HG03025 (cell line): ENCODE measurements at regions not wholly inside any gene's neighbourhood (a gene's known extent, or its start where the extent isn't known, plus 50 kb on each side); places are given as distances from the start of the nearest gene placed in this dataset.

Experiments used
- ATAC-seq: cut with Tn5 transposase; IDR thresholded peaks from one replicate; pipeline ENCODE4 v1.9.1; 2021; ENCODE audit warnings: mild to moderate bottlenecking, moderate library complexity; ENCODE audit not compliant: unreplicated experiment, low FRiP score

DNA sequence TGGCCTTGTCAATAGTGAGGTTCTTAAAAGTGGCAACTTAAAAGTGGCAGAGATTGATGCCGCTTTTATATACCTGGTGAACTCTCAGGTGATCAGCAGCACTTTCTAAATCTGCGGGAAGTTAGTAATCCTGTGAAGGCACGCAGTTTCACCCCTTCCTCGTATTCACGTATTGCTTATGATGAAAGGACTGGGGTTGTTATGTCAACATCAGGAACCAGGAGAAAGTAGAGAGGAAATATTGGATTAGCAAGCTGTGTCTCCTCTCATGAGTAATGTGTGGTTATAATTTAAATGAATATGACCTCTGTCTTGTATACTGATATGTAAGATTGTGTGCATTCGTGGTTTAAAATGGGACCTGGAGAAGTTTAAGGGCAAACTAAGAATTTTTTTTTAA, 544.6 kb downstream of the SLITRK6 start:
- ATAC-seq = no peak

DNA sequence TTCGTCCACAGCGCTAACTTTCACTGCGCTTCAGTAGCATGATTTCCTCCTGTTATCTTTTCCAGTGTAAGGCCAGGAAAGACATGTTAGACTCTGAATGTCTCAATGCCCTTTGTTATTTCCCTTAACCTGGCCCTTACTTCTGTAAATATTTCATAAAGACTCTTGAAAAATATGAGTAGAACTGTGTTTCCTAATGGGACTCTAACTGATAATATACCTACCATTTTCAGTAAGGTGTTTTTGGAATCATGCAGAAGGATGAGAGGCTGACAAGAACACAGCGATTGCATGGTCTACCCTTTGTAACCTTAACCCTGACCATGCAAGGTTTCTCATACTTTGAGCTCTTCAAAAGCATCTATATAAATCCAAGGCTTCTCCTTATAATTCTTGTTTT, 550.1 kb downstream of the SLITRK6 start:
- no peak for ATAC-seq

DNA sequence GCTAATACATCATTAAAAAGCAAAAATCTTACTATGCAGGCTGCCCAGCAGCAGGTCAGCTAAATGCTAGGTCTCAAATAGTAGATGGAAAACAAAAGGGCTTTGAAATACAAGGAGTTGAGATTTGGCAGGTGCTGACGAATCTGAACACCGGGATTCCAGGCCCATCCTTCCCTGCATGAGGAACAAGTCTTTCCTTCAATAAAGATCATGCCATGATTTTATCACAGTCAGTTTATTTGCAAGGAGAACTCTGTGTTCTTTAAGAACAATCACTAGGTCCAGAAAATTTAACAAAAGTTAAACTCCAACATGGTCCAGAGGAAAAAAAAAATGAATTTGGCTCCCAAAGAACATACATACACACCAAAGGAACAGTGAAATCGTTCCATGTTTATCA, 551.4 kb downstream of the SLITRK6 start:
- ATAC-seq = no peak

DNA sequence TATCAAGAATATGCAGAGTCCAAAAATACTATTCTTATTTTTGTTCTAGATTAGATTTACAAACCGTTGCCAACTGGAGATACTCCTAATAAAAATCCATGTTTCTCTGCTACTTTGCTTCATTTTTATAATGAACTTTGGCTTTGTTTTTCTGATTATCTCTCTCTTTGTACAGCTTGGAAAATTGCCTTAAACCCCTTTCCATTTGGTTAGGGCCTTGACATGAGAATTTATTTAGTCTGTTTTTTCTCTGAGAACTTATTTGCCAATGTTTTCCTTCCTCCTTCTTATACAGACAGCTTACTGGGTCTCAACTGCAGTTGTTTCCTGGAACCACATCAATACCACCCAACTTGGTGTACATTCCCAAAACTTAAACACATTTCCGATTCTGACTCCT, 555.4 kb downstream of the SLITRK6 start:
- no peak for ATAC-seq

DNA sequence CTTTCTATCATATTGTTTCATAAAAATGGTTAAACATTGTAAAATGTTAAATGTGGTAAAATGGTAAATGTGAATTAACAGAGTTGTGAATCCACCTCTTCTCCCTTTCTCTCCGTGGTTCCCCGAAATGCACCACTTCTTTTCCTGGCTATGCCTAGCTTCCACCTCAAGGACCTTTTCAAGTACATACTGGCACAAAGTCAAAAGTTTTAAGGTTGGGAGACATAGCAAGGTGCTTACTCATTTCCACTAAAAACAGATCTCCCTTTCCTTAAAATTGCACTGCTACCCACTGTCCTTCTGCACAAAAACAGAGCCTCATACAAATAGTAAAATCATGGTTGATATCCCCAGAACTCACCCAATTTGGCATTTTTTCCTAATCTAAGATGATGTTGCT, 558.2 kb downstream of the SLITRK6 start:
- ATAC-seq = no peak

DNA sequence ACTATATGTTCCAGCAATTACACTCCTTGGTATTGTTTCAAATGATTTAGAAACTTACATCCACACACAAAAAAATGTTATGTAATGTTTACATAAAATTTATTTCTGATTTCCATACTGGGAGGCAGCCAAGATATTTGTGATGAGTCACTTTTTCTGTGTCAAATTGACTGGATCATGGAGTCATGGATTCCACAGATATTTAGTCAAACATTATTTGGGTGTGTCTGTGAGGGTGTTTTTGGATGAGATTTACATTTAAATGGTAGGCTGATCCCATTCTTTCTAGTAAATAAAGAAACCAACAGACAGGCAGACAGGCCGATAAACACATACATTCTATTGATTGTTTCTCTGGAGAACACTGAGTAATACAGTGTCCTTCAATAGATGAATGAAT, 562.8 kb downstream of the SLITRK6 start:
- no peak for ATAC-seq

DNA sequence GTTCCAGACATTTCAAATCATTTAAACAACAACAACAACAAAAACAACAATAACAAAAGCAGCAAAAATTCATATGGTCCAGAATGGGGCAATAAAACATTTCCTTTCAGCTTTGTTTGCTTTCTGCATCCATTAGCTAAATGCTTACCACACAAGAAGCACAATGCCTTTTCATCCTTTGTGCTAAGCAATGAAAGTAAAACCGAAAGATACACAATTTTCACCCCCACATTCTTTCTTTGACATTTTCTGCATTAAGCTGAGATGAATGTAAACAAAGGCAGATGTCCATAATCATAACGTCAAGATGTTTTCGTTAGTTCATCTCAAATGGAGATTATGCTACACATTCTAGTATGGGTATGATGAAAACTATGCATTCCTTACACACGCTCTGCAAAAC, 568.5 kb downstream of the SLITRK6 start:
- ATAC-seq = no peak

DNA sequence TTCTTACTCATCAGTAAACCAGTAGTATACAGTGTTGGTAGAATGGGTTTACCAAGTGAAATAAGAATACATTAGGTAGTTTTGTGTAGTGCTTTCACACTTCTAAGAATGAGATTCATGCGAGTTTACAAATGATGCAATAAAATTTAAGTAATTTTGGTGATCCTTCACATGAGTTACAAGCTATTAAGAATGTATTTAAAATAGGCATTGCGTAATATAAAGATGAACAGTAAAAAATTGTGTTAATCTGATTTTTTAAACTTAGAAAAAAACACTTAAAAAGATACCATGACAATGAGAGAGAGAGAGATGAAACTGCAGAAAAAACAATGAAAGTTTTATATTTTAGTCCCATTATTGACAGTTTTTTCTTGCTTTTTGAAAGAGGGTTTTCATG, 570.5 kb downstream of the SLITRK6 start:
- no peak for ATAC-seq

DNA sequence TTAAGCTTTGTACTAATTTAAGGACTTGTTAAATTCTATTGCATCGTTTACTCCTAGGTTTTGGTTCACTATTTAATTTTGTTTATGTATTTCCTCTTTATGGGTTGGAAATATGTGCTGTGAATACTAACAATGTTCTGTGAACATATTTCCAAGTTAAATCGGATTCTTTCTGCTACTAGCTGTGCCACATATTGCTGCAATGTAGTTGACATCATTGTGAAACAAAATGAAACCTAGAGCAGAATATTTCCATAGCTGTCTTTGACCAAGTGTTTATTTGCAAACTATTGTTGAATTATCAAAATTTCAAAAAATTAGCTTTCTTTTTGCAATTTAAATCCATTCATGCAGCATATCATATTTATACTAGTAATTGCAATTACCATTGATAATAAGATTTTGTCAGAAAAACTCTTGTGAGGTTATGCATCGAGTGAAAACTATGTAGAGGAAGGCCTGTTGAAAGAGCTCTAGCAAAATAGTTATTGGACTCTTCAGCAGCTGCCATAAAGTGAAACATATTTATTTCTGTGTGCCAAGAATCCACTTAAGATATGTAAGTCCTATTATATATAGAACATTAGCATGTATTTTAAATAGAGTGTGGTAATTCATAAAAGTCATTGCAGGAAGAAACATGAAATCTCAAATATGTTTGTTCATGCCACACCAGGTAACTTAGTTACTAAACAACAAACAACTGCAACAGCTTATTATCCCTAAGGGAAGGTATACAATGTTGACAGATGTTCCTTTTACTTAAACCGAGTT, 575.1 kb downstream of the SLITRK6 start:
- no peak for ATAC-seq

DNA sequence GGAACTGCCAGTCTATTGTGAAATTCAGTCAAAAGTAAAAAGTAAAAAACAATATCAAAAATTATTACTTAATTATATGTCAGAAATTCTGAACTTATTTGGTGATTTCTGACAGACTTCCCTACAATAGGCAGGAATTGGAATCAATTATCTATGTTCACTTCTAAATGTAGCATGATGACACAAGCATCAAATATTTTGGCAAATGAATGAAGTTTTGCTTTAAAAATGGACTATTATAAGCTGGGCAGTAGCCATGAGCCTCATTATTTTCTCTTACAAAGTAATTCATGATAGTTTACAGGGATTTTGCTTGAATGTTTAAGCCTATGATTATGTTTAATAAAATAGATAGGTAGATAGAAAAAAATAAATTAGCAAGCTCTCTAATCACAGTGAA, 582.6 kb downstream of the SLITRK6 start:
- no peak for ATAC-seq

DNA sequence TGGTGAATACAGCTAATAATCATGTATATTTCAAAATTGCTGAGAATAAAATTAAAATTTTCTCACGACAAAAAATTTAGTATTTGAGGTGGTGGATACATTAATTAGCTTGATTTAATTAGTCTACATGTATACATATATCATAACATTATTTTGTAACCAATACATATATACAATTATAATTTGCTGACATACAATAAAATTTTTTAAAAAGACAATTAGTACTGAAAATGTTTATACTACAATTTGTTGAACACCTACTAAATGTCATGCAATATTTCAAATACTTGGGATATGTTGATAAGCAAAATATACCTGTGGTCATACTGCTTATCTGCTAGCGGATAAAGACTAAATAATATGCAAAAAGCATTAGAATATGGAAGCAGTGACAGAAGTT, 586.5 kb downstream of the SLITRK6 start:
- ATAC-seq = no peak

DNA sequence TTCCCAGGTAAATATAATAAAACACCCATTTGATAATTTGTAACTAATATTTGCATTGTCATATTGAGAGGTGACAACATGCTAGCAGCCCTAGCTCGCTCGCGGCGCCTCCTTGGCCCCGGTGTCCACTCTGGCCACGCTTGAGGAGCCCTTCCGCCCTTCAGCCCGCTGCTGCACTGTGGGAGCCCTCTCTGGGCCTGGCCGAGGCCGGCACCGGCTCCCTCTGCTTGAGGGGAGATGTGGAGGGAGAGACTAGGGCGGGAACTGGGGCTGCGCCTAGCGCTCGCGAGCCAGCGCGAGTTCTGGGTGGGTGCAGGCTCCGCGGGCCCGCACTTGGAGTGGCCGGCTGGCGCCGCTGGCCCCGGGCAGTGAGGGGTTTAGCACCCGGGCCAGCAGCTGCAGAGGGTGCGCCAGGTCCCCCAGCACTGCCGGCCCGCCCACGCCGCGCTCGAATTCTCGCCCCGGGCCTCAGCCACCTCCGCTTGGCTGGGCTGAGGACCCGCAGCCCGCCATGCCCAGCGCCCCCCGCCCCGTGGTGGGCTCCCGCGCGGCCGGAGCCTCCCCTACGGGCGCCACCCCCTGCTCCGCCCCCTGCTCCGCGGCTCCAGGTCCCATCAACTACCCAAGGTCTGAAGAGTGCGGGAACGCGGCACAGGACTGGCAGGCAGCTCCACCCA, 594.4 kb downstream of the SLITRK6 start:
- no peak for ATAC-seq

DNA sequence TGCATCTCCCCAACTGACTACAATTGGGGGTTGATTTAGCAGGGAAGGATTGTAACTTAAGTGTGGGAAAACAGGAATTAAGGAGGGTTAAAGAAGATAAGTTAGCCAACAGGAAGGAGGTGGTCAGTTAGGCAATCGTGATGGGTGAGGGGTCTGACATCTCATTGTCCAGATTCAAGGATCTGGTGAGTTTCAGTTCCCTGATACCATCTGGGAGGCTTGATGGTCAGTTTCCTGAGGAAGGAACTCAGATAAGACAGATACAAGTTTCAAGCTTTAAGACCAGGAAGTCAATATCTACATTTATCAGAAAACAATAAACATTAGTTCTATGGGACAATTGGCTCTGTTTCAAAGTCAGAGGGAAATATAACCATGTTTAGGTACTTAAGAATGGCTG, 601.8 kb downstream of the SLITRK6 start:
- ATAC-seq = no peak

DNA sequence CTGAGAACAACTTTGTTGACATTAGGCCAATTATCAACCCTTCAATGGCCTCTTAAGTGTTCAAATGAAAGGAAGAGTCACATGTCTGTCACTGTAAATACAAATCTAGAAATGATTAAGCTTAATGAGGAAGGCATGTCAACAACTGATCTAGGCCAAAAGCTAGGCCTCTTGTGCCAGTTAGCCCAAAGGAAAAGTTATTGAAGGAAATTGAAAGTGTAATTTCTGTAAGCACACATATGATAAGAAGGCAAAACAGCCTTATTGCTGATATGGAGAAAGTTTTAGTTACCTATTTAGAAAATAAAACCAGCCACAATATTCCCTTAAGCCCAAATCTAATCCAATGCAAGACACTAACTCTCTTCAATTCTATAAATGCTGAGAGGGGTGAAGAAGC, 604.7 kb downstream of the SLITRK6 start:
- ATAC-seq = no peak

DNA sequence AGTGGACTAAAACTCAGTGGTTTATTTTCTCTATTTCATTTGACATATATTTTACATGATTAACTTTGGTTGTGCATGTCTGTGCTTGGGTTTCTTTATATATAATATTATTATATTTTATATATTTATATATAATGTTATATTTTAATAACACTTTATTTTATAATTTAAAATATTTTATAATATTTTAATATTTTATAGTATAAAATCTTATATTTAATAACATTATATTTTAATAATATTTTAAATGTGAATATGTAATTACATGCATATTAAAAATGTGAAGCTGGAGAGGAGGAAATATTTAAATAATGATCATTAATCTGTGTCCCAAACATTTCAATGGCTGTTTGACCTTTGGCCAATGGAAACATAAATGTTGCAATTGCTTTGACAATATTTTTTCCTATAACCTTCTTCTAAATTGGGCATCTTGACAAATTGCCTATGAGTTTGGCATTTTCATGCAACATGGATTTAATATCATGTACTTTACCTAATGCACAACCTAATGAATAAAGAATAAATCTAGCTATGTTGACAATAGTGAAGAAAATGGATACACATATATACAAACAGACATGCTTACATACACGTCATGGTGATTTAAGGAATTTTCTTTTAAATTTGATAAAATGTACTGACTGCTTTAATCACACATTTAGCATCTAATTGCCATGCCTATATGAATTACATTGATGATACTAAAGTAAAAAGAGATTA, 607.1 kb downstream of the SLITRK6 start:
- ATAC-seq = no peak

DNA sequence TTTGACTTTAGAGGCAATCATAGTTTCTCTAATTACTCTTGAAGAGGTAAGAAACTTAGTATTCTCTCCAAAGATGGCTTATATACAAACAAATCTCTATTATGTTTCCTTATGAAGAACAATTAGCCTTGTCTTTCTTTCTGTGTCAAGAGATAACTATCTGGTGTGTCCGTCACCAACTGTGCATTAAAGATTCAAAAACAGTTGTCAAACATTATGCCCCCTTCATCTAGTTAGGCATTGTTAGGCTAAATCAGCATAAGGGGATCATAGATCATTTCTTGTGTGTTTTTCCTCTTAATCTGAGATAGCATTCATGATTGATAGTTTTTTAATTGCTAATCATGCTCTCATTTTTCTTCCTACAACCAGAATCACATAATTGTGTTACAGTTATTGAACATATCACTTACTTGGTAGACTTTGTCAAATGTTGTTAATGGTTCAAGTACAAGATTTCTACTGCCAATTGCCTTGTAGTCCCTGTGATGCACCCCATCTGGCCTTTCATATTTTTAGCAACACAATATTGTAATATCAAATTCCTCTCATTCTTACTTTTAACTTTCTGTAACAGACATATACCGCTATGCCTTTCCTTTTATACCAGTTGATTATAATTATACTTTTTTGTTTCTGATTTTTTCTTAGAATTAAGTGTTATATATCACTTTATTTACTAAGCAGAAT, 612.7 kb downstream of the SLITRK6 start:
- ATAC-seq = no peak

DNA sequence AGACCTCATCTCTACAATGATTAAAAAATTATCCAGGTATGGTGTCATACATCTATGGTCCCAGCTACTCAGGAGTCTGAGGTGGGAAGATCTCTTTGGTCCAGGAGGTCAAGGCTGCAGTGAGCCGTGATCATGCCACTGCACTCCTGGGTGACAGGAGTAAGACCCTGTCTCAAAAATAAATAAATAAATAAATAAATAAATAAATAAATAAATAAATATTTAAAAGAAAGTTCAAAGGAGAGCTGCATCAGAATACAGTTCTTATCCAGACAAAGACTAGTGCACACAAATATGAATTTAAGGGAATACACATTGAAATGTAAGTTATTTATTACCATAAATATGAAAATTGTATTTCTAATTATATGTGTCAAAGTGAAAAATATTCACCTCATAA, 624.9 kb downstream of the SLITRK6 start:
- ATAC-seq = no peak

DNA sequence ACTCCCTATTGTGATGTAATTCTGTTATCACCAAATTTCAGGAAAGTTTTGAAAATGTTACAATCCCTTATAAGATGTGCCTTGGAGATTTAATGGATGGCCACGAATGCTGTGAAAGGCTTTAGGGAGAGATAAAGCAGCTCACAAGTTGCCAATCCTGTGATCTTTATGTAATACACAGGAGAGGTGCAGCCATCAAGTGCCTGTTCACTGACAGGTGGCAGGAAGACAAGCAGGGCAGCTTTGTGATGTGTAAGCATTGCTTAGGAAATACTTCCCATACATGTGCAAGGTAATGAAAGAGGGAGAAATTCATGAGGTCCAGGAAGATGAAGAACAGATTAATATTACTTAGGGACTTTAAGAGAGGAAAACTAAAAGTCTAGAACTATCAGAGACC, 628.8 kb downstream of the SLITRK6 start:
- ATAC-seq = no peak

DNA sequence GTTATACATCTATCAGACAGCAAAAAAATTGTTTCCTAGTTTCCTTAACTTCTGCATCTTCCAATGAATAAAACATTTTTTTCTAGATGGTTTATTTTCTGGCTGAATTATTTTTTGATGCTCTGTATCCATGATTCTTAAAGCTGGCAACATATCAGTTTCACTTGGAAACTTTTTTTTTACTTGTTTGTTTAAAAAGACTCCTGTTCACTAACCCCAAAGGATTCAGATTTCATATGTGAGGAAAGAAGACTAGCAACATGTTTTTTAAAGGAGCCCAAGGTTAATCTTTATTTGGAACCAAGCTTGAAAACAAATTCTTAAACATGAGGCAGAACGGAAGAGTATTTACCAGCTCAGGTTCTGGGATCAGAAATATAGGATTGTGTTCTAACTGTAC, 632.3 kb downstream of the SLITRK6 start:
- ATAC-seq = no peak

DNA sequence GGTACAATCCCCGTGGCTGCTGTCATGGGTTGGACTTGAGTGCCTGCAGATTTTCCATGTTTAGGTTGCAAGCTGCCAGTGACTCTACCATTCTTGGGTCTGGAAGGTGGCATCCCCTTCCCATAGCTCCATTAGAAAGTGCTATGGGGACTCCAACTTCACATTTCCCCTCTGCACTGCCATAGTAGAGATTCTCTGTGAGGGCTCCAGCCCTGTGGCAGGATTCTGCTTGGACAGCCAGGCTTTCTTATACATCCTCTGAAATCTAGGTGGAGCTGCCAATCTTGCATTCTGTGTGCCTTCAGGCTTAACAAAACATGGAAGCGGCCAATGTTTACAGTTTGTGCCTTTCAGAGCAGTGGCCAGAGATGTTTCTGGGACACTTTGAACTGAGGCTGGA, 636.2 kb downstream of the SLITRK6 start:
- no peak for ATAC-seq

DNA sequence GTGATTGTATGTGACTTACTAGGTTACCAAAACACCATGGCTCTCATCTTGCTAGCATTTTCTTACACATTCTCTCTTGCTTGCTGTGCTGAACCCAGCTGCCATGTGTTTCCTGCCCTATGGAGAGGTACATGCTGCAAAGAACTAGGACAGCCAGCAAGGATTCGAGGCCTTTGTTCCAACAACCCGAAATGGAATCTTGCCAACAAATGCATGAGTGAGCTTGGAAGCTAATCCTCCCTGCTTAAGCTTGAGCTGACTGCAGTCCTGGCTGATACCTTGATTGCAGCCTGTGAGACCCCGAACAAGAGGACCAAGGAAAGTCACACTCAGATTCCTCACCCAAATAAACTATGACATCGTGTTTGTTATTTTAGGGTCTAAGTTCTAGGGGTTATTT, 651.2 kb downstream of the SLITRK6 start:
- ATAC-seq = no peak
